ENCODE measurements at regions not wholly inside any gene's neighbourhood (a gene's known extent, or its start where the extent isn't known, plus 50 kb on each side); places are given as distances from the start of the nearest gene placed in this dataset.

GRCh38 chr22:22342697-22343580 lies 98.4 kb downstream of the VPREB1 start:
- intact Hi-C loops (cut with micrococcal nuclease; ENCODE audit: unreplicated experiment) = no loop called here
- no peak overlapping the region for H3K4me3 Mint-ChIP-seq (ENCODE audit: low read depth, unreplicated experiment)
- BruUV-seq (replicated peaks) = no TSS peak
- H3K9me3 Mint-ChIP-seq (ENCODE audit: low read depth, unreplicated experiment) = no peaks in the 10 kb centered on the region
- CTCF ChIA-PET = interaction anchor here (0.6 to 1.0 kb wide), 8 partner anchors 9 to 148 kb away, joined by 3 to 9 read pairs (median 4); no protein-coding TSS in a partner anchor
- H3K27me3 Mint-ChIP-seq (ENCODE audit: unreplicated experiment) = peaks cover 75% of the 10 kb centered on the region
- H3K36me3 Mint-ChIP-seq (ENCODE audit: insufficient read depth, unreplicated experiment) = no peaks in the 10 kb centered on the region
- peak; percentile 91 for DNase-seq
- H3K27ac Mint-ChIP-seq (ENCODE audit: unreplicated experiment) = no peak overlapping the region
- no peaks in the 10 kb centered on the region for H3K4me1 Mint-ChIP-seq (ENCODE audit: low read depth, unreplicated experiment)
- TF ChIP-seq CTCF (IDR thresholded peaks at IDR 0.05; ENCODE audit: unreplicated experiment) = peak; percentile 96

GRCh38 chr22:22343581-22344296 lies 99.2 kb downstream of the VPREB1 start:
- H3K27me3 Mint-ChIP-seq (ENCODE audit: unreplicated experiment) = peaks cover 75% of the 10 kb centered on the region
- intact Hi-C loops (cut with micrococcal nuclease; ENCODE audit: unreplicated experiment) = no loop called here
- CTCF ChIA-PET = interaction anchor here (0.7 kb wide), 1 partner anchor 65 kb away, joined by 4 read pairs; no protein-coding TSS in a partner anchor
- H3K4me3 Mint-ChIP-seq (ENCODE audit: low read depth, unreplicated experiment) = no peak overlapping the region
- BruUV-seq (replicated peaks) = no TSS peak
- H3K9me3 Mint-ChIP-seq (ENCODE audit: low read depth, unreplicated experiment) = no peaks in the 10 kb centered on the region
- no peak for DNase-seq
- H3K27ac Mint-ChIP-seq (ENCODE audit: unreplicated experiment) = no peak overlapping the region
- no peak for TF ChIP-seq CTCF (IDR thresholded peaks at IDR 0.05; ENCODE audit: unreplicated experiment)
- no peaks in the 10 kb centered on the region for H3K4me1 Mint-ChIP-seq (ENCODE audit: low read depth, unreplicated experiment)
- no peaks in the 10 kb centered on the region for H3K36me3 Mint-ChIP-seq (ENCODE audit: insufficient read depth, unreplicated experiment)

- no peaks in the 10 kb centered on the region for H3K36me3 Mint-ChIP-seq (ENCODE audit: insufficient read depth, unreplicated experiment)
- CTCF ChIA-PET = no interaction called here
- intact Hi-C loops (cut with micrococcal nuclease; ENCODE audit: unreplicated experiment) = no loop called here
- TF ChIP-seq CTCF (IDR thresholded peaks at IDR 0.05; ENCODE audit: unreplicated experiment) = no peak
- no peaks in the 10 kb centered on the region for H3K4me1 Mint-ChIP-seq (ENCODE audit: low read depth, unreplicated experiment)
- no peak overlapping the region for H3K27ac Mint-ChIP-seq (ENCODE audit: unreplicated experiment)
- no peak for DNase-seq
- H3K9me3 Mint-ChIP-seq (ENCODE audit: low read depth, unreplicated experiment) = no peaks in the 10 kb centered on the region
- no peak overlapping the region for H3K4me3 Mint-ChIP-seq (ENCODE audit: low read depth, unreplicated experiment)
- no TSS peak for BruUV-seq (replicated peaks)
- peaks cover 75% of the 10 kb centered on the region for H3K27me3 Mint-ChIP-seq (ENCODE audit: unreplicated experiment)
Observed at GRCh38 chr22:22344430-22344829, 99.8 kb downstream of the VPREB1 start.

- H3K27ac Mint-ChIP-seq (ENCODE audit: unreplicated experiment) = no peak overlapping the region
- BruUV-seq (replicated peaks) = no TSS peak
- intact Hi-C loops (cut with micrococcal nuclease; ENCODE audit: unreplicated experiment) = no loop called here
Observed at GRCh38 chr22:22345781-22346180, 101.2 kb downstream of the VPREB1 start.

More at GRCh38 chr22:22345781-22346180, 101.2 kb downstream of the VPREB1 start:
- no peak overlapping the region for H3K4me3 Mint-ChIP-seq (ENCODE audit: low read depth, unreplicated experiment)
- CTCF ChIA-PET = no interaction called here
- TF ChIP-seq CTCF (IDR thresholded peaks at IDR 0.05; ENCODE audit: unreplicated experiment) = no peak
- H3K27me3 Mint-ChIP-seq (ENCODE audit: unreplicated experiment) = peaks cover 75% of the 10 kb centered on the region
- DNase-seq = no peak
- H3K36me3 Mint-ChIP-seq (ENCODE audit: insufficient read depth, unreplicated experiment) = no peaks in the 10 kb centered on the region
- no peaks in the 10 kb centered on the region for H3K4me1 Mint-ChIP-seq (ENCODE audit: low read depth, unreplicated experiment)
- no peaks in the 10 kb centered on the region for H3K9me3 Mint-ChIP-seq (ENCODE audit: low read depth, unreplicated experiment)
